ENCODE measurements at regions not wholly inside any gene's neighbourhood (a gene's known extent, or its start where the extent isn't known, plus 50 kb on each side); places are given as distances from the start of the nearest gene placed in this dataset.

GRCh38 chr7:121798896-121799295, 74.1 kb upstream of the PTPRZ1 start:
- in situ Hi-C loops (cut with HindIII; ENCODE audit: low pct_unique_long_range_greater_than_20kb, low sequenced_read_pairs): no loop called here
- ChIA-PET POLR2A (no interaction called here), CTCF (no interaction called here)
- DNase-seq (ENCODE audit: low read depth, low spot score) (no peak), ATAC-seq (no peak)
- H3K36me3 ChIP-seq (ENCODE audit: control insufficient read depth, insufficient read depth, low read length): no peaks in the 10 kb centered on the region
- no peak overlapping the region for H3K27ac ChIP-seq (ENCODE audit: low read length)
- intact Hi-C loops (cut with micrococcal nuclease; ENCODE audit: unreplicated experiment): no loop called here
- no peaks in the 10 kb centered on the region for H3K9me3 ChIP-seq (ENCODE audit: control insufficient read depth, insufficient read depth, low read depth, low read length)
- H3K4me1 ChIP-seq (ENCODE audit: control insufficient read depth, insufficient read depth, low read length): no peaks in the 10 kb centered on the region
- no peak overlapping the region for H3K4me3 ChIP-seq (ENCODE audit: low read depth in 2 of 2, low read length in 2 of 2)
- no peaks in the 10 kb centered on the region for H3K27me3 ChIP-seq (ENCODE audit: control insufficient read depth, insufficient read depth, low read length)
- no TSS peak for BruUV-seq (replicated peaks)
- TF ChIP-seq SIN3A (IDR thresholded peaks at IDR 0.05; ENCODE audit: borderline replicate concordance, insufficient read depth, low read depth, low read length): no peak
- no peak for TF ChIP-seq POLR2AphosphoS5 (IDR thresholded peaks at IDR 0.05; ENCODE audit: low read depth, low read length)
- TF ChIP-seq TCF7L2 (IDR thresholded peaks at IDR 0.05; ENCODE audit: low read depth, low read length): no peak
- TF ChIP-seq, protein P1, sequence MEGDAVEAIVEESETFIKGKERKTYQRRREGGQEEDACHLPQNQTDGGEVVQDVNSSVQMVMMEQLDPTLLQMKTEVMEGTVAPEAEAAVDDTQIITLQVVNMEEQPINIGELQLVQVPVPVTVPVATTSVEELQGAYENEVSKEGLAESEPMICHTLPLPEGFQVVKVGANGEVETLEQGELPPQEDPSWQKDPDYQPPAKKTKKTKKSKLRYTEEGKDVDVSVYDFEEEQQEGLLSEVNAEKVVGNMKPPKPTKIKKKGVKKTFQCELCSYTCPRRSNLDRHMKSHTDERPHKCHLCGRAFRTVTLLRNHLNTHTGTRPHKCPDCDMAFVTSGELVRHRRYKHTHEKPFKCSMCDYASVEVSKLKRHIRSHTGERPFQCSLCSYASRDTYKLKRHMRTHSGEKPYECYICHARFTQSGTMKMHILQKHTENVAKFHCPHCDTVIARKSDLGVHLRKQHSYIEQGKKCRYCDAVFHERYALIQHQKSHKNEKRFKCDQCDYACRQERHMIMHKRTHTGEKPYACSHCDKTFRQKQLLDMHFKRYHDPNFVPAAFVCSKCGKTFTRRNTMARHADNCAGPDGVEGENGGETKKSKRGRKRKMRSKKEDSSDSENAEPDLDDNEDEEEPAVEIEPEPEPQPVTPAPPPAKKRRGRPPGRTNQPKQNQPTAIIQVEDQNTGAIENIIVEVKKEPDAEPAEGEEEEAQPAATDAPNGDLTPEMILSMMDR (IDR thresholded peaks at IDR 0.05): no peak
- TF ChIP-seq REST (IDR thresholded peaks at IDR 0.05; ENCODE audit: insufficient read depth in 1 of 2, low read depth in 2 of 2, low read length in 1 of 2): no peak

GRCh38 chr7:121798453-121798840, 74.5 kb upstream of the PTPRZ1 start:
- Histone ChIP-seq H3K4me1 (ENCODE audit: control insufficient read depth, insufficient read depth, low read length) (no peaks in the 10 kb centered on the region), H3K9me3 (ENCODE audit: control insufficient read depth, insufficient read depth, low read depth, low read length) (no peaks in the 10 kb centered on the region), H3K4me3 (ENCODE audit: low read depth in 2 of 2, low read length in 2 of 2) (no peak overlapping the region), H3K36me3 (ENCODE audit: control insufficient read depth, insufficient read depth, low read length) (no peaks in the 10 kb centered on the region), H3K27ac (ENCODE audit: low read length) (no peak overlapping the region), H3K27me3 (ENCODE audit: control insufficient read depth, insufficient read depth, low read length) (no peaks in the 10 kb centered on the region)
- in situ Hi-C loops (cut with HindIII; ENCODE audit: low pct_unique_long_range_greater_than_20kb, low sequenced_read_pairs): no loop called here
- ATAC-seq (no peak), DNase-seq (ENCODE audit: low read depth, low spot score) (no peak)
- POLR2A ChIA-PET: no interaction called here
- intact Hi-C loops (cut with micrococcal nuclease; ENCODE audit: unreplicated experiment): no loop called here
- CTCF ChIA-PET: no interaction called here
- TF ChIP-seq REST (IDR thresholded peaks at IDR 0.05; ENCODE audit: insufficient read depth in 1 of 2, low read depth in 2 of 2, low read length in 1 of 2) (no peak), POLR2AphosphoS5 (IDR thresholded peaks at IDR 0.05; ENCODE audit: low read depth, low read length) (no peak), TCF7L2 (IDR thresholded peaks at IDR 0.05; ENCODE audit: low read depth, low read length) (no peak), SIN3A (IDR thresholded peaks at IDR 0.05; ENCODE audit: borderline replicate concordance, insufficient read depth, low read depth, low read length) (no peak)
- TF ChIP-seq, protein P1 (IDR thresholded peaks at IDR 0.05): no peak
- BruUV-seq (replicated peaks): no TSS peak
